ENCODE measurements at regions not wholly inside any gene's neighbourhood (a gene's known extent, or its start where the extent isn't known, plus 50 kb on each side); places are given as distances from the start of the nearest gene placed in this dataset.

GRCh38 chr17:69722518-69722917 is 308.0 kb downstream of the MAP2K6 start:
- DNase-seq, result no peak

- DNase-seq, result no peak
Measured at GRCh38 chr17:69723316-69723715, 308.8 kb downstream of the MAP2K6 start.

- no peak for DNase-seq
Measured at GRCh38 chr17:69723741-69724140, 309.2 kb downstream of the MAP2K6 start.

- DNase-seq, result no peak
Measured at GRCh38 chr17:69724238-69724637, 309.7 kb downstream of the MAP2K6 start.

- no peak for DNase-seq
Measured at GRCh38 chr17:69725146-69725545, 310.6 kb downstream of the MAP2K6 start.

- no peak for DNase-seq
Measured at GRCh38 chr17:69728816-69729215, 314.3 kb downstream of the MAP2K6 start.

- no peak for DNase-seq
Measured at GRCh38 chr17:69729944-69730343, 315.4 kb downstream of the MAP2K6 start.

- DNase-seq, result no peak
Measured at GRCh38 chr17:69732272-69732918, 317.9 kb downstream of the MAP2K6 start.

- DNase-seq, result no peak
Measured at GRCh38 chr17:69733171-69734012, 318.9 kb downstream of the MAP2K6 start.

GRCh38 chr17:69734656-69735055 is 320.2 kb downstream of the MAP2K6 start:
- no peak for DNase-seq

GRCh38 chr17:69735285-69735684 is 320.8 kb downstream of the MAP2K6 start:
- no peak for DNase-seq

- no peak for DNase-seq
Measured at GRCh38 chr17:69743091-69743490, 328.6 kb downstream of the MAP2K6 start.

GRCh38 chr17:69744512-69745070 is 330.1 kb downstream of the MAP2K6 start:
- DNase-seq, result no peak

- no peak for DNase-seq
Measured at GRCh38 chr17:69749911-69750310, 325.1 kb upstream of the KCNJ16 start.

GRCh38 chr17:69757688-69758430 is 317.2 kb upstream of the KCNJ16 start:
- DNase-seq, result no peak

GRCh38 chr17:69760562-69760961 is 314.5 kb upstream of the KCNJ16 start:
- DNase-seq, result no peak

- no peak for DNase-seq
Measured at GRCh38 chr17:69761011-69761410, 314.0 kb upstream of the KCNJ16 start.

GRCh38 chr17:69761767-69762321 is 313.2 kb upstream of the KCNJ16 start:
- DNase-seq, result no peak

- DNase-seq, result no peak
Measured at GRCh38 chr17:69762359-69762758, 312.7 kb upstream of the KCNJ16 start.

- DNase-seq, result no peak
Measured at GRCh38 chr17:69762766-69763165, 312.3 kb upstream of the KCNJ16 start.

- DNase-seq, result no peak
Measured at GRCh38 chr17:69763503-69763902, 311.5 kb upstream of the KCNJ16 start.

- DNase-seq, result no peak
Measured at GRCh38 chr17:69764146-69764545, 310.9 kb upstream of the KCNJ16 start.

GRCh38 chr17:69769050-69769449 is 306.0 kb upstream of the KCNJ16 start:
- DNase-seq, result no peak
